K562 (cell line): ENCODE measurements at regions not wholly inside any gene's neighbourhood (a gene's known extent, or its start where the extent isn't known, plus 50 kb on each side); places are given as distances from the start of the nearest gene placed in this dataset.

ENCODE experiments used
- ATAC-seq: fragments of 200-7000 bp; cut with Tn5 transposase; 3 replicates; pipeline ENCODE4 v1.9.1; 2020; ENCODE audit warnings: moderate library complexity
- BruUV-seq: library from RNA; stranded (reverse); fragments of 400-500 nt; replicated peaks from 2 replicates; lab custom pipeline; 2021; lab: Mats Ljungman, UMichigan
- CTCF ChIA-PET: fragments of 300-600 bp; formaldehyde crosslinking; extraction: SDS; loops from one replicate; lab custom pipeline; 2021; ENCODE audit warnings: low intra/inter-chr PET ratio; lab: Yijun Ruan, JAX
- POLR2A ChIA-PET: fragments of 300-600, 350-650 bp; sonication (Branson Sonifier 250); formaldehyde crosslinking; extraction: SDS; loops from one replicate; lab custom pipeline; 2021; ENCODE audit warnings: antibody characterized with exemption, inconsistent platforms; lab: Yijun Ruan, JAX
- DNase-seq, 4 experiments: peaks; one replicate each; pipeline versions ENCODE4 v3.0.0 to v3.0.0-alpha.2; 2011 to 2018; ENCODE audit warnings: low spot score in 3 of 4, mixed read lengths in 3 of 4; ENCODE audit errors: extremely low read depth in 1 of 4
- FAIRE-seq: peaks from 2 replicates; lab custom pipeline; 2011; peaks lifted over from hg19 to GRCh38; lab: Jason Lieb, UNC
- H2AFZ ChIP-seq: 2 replicates; pipeline ENCODE4 v1.6.0; 2011; ENCODE audit warnings: low read depth, low read length, control low read depth, inconsistent platforms
- H3K27ac ChIP-seq: fragments of 200-600 bp; 3 replicates; pipeline ENCODE4 v1.8.0; 2011; ENCODE audit warnings: low read depth, mild to moderate bottlenecking, control low read depth, inconsistent platforms, low read length, moderate library complexity, mixed read lengths; ENCODE audit errors: extremely low read depth
- H3K27me3 ChIP-seq, 2 experiments: fragments of 300-600 bp in 1 of 2; 2 replicates in 1 of 2; 3 replicates in 1 of 2; pipeline versions ENCODE4 v1.6.0 to v1.8.0; 2011; ENCODE audit warnings: inconsistent platforms in 2 of 2, low read length in 2 of 2, mild to moderate bottlenecking in 1 of 2, mixed read lengths in 1 of 2, moderate library complexity in 1 of 2; ENCODE audit not compliant: control insufficient read depth in 2 of 2, insufficient read depth in 2 of 2
- H3K36me3 ChIP-seq: fragments of 300-600 bp; 3 replicates; pipeline ENCODE4 v1.8.0; 2011; ENCODE audit warnings: mild to moderate bottlenecking, low read length, inconsistent platforms; ENCODE audit not compliant: control insufficient read depth, insufficient read depth
- H3K4me1 ChIP-seq, 2 experiments: fragments of 200-600 bp in 1 of 2; replicated peaks in 1 of 2; 2 replicates in 1 of 2; 3 replicates in 1 of 2; pipeline versions ENCODE4 v1.5.1 to v1.8.0; 2011; ENCODE audit warnings: inconsistent platforms in 2 of 2, low read length in 2 of 2, mild to moderate bottlenecking in 1 of 2, mixed read lengths in 1 of 2, moderate library complexity in 1 of 2; ENCODE audit not compliant: control insufficient read depth in 2 of 2, insufficient read depth in 2 of 2
- H3K4me2 ChIP-seq: 2 replicates; pipeline ENCODE4 v1.6.1; 2011; ENCODE audit warnings: low read length, control low read depth, inconsistent platforms, mixed read lengths; ENCODE audit not compliant: insufficient read depth
- H3K4me3 ChIP-seq: fragments of 200-600 bp; sonication (generic), shearing (Covaris generic); 2 replicates; pipeline ENCODE4 v1.5.1; 2016; ENCODE audit warnings: control low read depth, inconsistent platforms
- H3K79me2 ChIP-seq: fragments of 200-600 bp; 3 replicates; pipeline ENCODE4 v1.8.0; 2011; ENCODE audit warnings: low read length, inconsistent platforms; ENCODE audit not compliant: control insufficient read depth, insufficient read depth
- H3K9ac ChIP-seq, 2 experiments: 2 replicates each; pipeline versions ENCODE4 v1.6.0 to v1.6.1; 2011; ENCODE audit warnings: low read depth in 2 of 2, low read length in 2 of 2, control low read depth in 1 of 2, inconsistent platforms in 1 of 2, mild to moderate bottlenecking in 1 of 2, mixed read lengths in 1 of 2; ENCODE audit not compliant: insufficient read depth in 1 of 2
- H3K9me1 ChIP-seq: one replicate; pipeline ENCODE4 v1.6.0; 2011; ENCODE audit warnings: inconsistent platforms, mild to moderate bottlenecking, low read length, moderate library complexity; ENCODE audit not compliant: control insufficient read depth, insufficient read depth
- H3K9me3 ChIP-seq: replicated peaks from 2 replicates; pipeline ENCODE4 v1.5.1; 2011; ENCODE audit warnings: low read depth, low read length, inconsistent platforms; ENCODE audit not compliant: control insufficient read depth, insufficient read depth
- H4K20me1 ChIP-seq: replicated peaks from 2 replicates; pipeline ENCODE4 v1.6.1; 2011; ENCODE audit warnings: low read length, inconsistent platforms, mixed read lengths; ENCODE audit not compliant: control insufficient read depth, insufficient read depth
- ARID3A ChIP-seq: IDR thresholded peaks from 2 replicates; pipeline ENCODE4 v1.6.1; 2012; ENCODE audit warnings: low read depth, low read length, improper control_type of control experiment, borderline replicate concordance
- CEBPG ChIP-seq, 3 experiments: fragments of 200-800 bp in 1 of 3; sonication (Bioruptor generic) in 1 of 3; sonication (generic) in 1 of 3; formaldehyde crosslinking in 1 of 3; IDR thresholded peaks in 2 of 3; conservative IDR thresholded peaks in 1 of 3; 2 replicates each; pipeline versions ENCODE4 v1.6.1 to v1.8.0; 2016 to 2022; ENCODE audit warnings: missing compliant biosample characterization in 2 of 3, missing genetic modification characterization in 2 of 3, mild to moderate bottlenecking in 1 of 3, missing genetic modification reagents in 1 of 3
- FOXM1 ChIP-seq, 2 experiments: fragments of 450-650 bp in 1 of 2; sonication (generic) in 1 of 2; formaldehyde crosslinking in 1 of 2; IDR thresholded peaks; 2 replicates each; pipeline versions ENCODE4 v1.6.1 to v1.9.0; 2017 to 2022; ENCODE audit warnings: low read depth in 2 of 2, mild to moderate bottlenecking in 2 of 2, missing genetic modification reagents in 1 of 2, moderate library complexity in 1 of 2
- GATAD2A ChIP-seq: fragments of 450-650 bp; IDR thresholded peaks from 2 replicates; pipeline ENCODE4 v1.6.1; 2017
- KDM1A ChIP-seq, 2 experiments: fragments of 450-650 bp; IDR thresholded peaks; 2 replicates each; pipeline ENCODE4 v1.6.1; 2016; ENCODE audit warnings: mild to moderate bottlenecking in 2 of 2
- KLF1 ChIP-seq: fragments of 450-650 bp; IDR thresholded peaks from 2 replicates; pipeline ENCODE4 v1.6.1; 2016; ENCODE audit warnings: missing genetic modification characterization, missing compliant biosample characterization
- MEIS2 ChIP-seq: fragments of 450-650 bp; IDR thresholded peaks from 2 replicates; pipeline ENCODE4 v1.6.1; 2014; ENCODE audit warnings: mild to moderate bottlenecking; ENCODE audit not compliant: partially characterized antibody
- NFE2L1 ChIP-seq: fragments of 450-650 bp; IDR thresholded peaks from 2 replicates; pipeline ENCODE4 v1.6.1; 2016; ENCODE audit warnings: missing genetic modification characterization, low read depth, mild to moderate bottlenecking, missing compliant biosample characterization, moderate library complexity, borderline replicate concordance
- SP1 ChIP-seq: sonication (generic); formaldehyde crosslinking; IDR thresholded peaks from 2 replicates; pipeline ENCODE4 v1.8.1; 2022; ENCODE audit warnings: mild to moderate bottlenecking, missing genetic modification reagents
- ZNF121 ChIP-seq: sonication (generic); formaldehyde crosslinking; conservative IDR thresholded peaks from 2 replicates; pipeline ENCODE4 v1.8.0; 2022; ENCODE audit warnings: missing genetic modification reagents
- ZNF217 ChIP-seq: sonication (generic); formaldehyde crosslinking; IDR thresholded peaks from 2 replicates; pipeline ENCODE4 v1.8.0; 2022; ENCODE audit warnings: mild to moderate bottlenecking, missing genetic modification reagents
- ZNF75A ChIP-seq: fragments of 450-650 bp; formaldehyde crosslinking; IDR thresholded peaks from 2 replicates; pipeline ENCODE4 v1.4.0; 2020; ENCODE audit warnings: mild to moderate bottlenecking
- ZNF785 ChIP-seq: fragments of 250-450 bp; sonication (Bioruptor Pico); IDR thresholded peaks from 2 replicates; pipeline ENCODE4 v1.4.0; 2020; ENCODE audit warnings: mild to moderate bottlenecking
- WGBS: fragments of 100-300 bp; shearing (Covaris generic); methylation state at CpG from one replicate; pipeline ENCODE4 v1.1.6; 2016; ENCODE audit warnings: low coverage, mixed read lengths; ENCODE audit not compliant: insufficient coverage; ENCODE audit errors: missing lambda C conversion rate; 5-methylcytosine and 5-hydroxymethylcytosine counted together
- in situ Hi-C: fragments of 300-500 bp; cut with MboI; formaldehyde crosslinking; loops from 4 replicates; pipeline ENCODE4 v1.15.0; 2018; ENCODE audit warnings: inconsistent platforms, mixed read lengths
- intact Hi-C: fragments of 100-400 bp; cut with micrococcal nuclease; formaldehyde crosslinking; loops from 2 replicates; pipeline ENCODE4 v1.14.2; 2022
- TF ChIP-seq, protein P1 (sequence below): fragments of 250-450 bp; sonication (Bioruptor Pico); IDR thresholded peaks from 2 replicates; pipeline ENCODE4 v1.4.0; 2020; ENCODE audit warnings: mild to moderate bottlenecking

DNA sequence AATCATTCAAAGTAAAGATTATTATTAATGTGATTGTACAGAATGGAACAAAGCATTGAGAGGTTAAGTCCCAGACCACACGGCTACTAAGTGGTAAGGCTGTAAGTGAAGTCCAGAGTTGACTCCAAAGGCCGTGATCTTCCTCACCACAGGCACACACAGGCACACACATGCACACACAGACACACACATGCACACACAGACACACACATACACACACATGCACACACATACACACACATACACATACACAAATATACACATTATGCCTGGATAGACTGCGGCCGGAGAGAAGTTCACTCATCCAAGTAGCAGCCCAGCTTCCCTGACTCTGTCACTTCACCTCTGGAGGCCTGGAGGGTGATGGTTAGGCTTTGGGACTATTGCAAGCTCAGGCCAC is 121.9 kb downstream of the HLX start:
- no peak for FAIRE-seq

DNA sequence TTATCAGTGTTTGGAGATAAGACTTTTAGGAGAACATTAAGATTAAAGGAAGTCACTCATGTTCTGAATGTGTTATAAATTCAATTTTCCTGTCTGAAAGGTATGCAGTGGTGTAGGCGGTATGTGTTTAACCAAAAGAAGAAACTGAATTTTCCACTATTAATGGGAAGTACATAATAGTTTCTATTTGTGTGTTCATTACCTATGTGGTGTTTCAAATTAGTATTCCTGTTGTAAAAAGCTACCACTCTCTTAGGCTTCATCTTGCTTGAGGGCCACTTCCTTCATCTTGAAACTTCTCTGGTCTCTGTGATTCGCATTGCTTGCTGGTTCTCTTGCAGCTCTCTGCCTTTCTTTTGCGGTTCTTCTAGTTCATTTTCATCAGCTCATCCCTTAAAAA is 123.4 kb downstream of the HLX start:
- Histone ChIP-seq H3K36me3 (no peaks in the 10 kb centered on the region), H3K9me3 (no peaks in the 10 kb centered on the region; the same call in 1 of the 2 replicates), H3K79me2 (no peaks in the 10 kb centered on the region), H3K27me3 (no peaks in the 10 kb centered on the region), H3K9me1 (no peaks in the 10 kb centered on the region), H3K27ac (no peak overlapping the region), H2AFZ (no peak overlapping the region), H3K9ac (no peak overlapping the region), H4K20me1 (no peaks in the 10 kb centered on the region), H3K4me2 (no peak overlapping the region), H3K4me3 (no peak overlapping the region), H3K4me1 (no peaks in the 10 kb centered on the region)
- 22% methylated on average over 3 of the region's 3 CpGs for WGBS
- ChIA-PET POLR2A (interaction anchor here (1.0 to 1.1 kb wide), 2 partner anchors 10 to 91 kb away, joined by 3 read pairs; no protein-coding TSS in a partner anchor), CTCF (no interaction called here)
- intact Hi-C loops (no loop called here), in situ Hi-C loops (no loop called here)
- FAIRE-seq (no peak), DNase-seq (no peak), ATAC-seq (no peak)
- no TSS peak for BruUV-seq
- TF ChIP-seq ZNF75A (CRISPR knock-in tag) = no peak
- TF ChIP-seq ARID3A = no peak
- TF ChIP-seq, protein P1, sequence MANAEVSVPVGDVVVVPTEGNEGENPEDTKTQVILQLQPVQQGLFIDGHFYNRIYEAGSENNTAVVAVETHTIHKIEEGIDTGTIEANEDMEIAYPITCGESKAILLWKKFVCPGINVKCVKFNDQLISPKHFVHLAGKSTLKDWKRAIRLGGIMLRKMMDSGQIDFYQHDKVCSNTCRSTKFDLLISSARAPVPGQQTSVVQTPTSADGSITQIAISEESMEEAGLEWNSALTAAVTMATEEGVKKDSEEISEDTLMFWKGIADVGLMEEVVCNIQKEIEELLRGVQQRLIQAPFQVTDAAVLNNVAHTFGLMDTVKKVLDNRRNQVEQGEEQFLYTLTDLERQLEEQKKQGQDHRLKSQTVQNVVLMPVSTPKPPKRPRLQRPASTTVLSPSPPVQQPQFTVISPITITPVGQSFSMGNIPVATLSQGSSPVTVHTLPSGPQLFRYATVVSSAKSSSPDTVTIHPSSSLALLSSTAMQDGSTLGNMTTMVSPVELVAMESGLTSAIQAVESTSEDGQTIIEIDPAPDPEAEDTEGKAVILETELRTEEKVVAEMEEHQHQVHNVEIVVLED (CRISPR knock-in tag) = no peak
- TF ChIP-seq NFE2L1 (tag) = no peak
- no peak for TF ChIP-seq SP1 (CRISPR knock-in tag)
- no peak for TF ChIP-seq KDM1A (IDR thresholded peaks at IDR 0.05)
- no peak for TF ChIP-seq CEBPG (CRISPR knock-in tag; IDR thresholded peaks at IDR 0.05)
- no peak for TF ChIP-seq CEBPG (tag; conservative IDR thresholded peaks at IDR 0.05 in 1 of 2, IDR thresholded peaks at IDR 0.05 in 1 of 2)
- no peak for TF ChIP-seq FOXM1 (IDR thresholded peaks at IDR 0.05; ENCODE audit: low read depth)
- no peak for TF ChIP-seq FOXM1 (CRISPR knock-in tag; IDR thresholded peaks at IDR 0.05; ENCODE audit: low read depth)
- TF ChIP-seq ZNF785 (CRISPR knock-in tag) = no peak

More for the DNA sequence above, 121.9 kb downstream of the HLX start:
- no peaks in the 10 kb centered on the region for H3K36me3 ChIP-seq
- H3K27me3 ChIP-seq = no peaks in the 10 kb centered on the region
- DNase-seq (no peak), ATAC-seq (no peak)
- H4K20me1 ChIP-seq = no peaks in the 10 kb centered on the region
- BruUV-seq = no TSS peak
- TF ChIP-seq KLF1 (tag) (no peak), ZNF121 (CRISPR knock-in tag) (no peak), MEIS2 (no peak), ZNF75A (CRISPR knock-in tag) (no peak), GATAD2A (no peak), ZNF217 (no peak)
- CTCF ChIA-PET = no interaction called here
- no peak overlapping the region for H3K9ac ChIP-seq
- no peaks in the 10 kb centered on the region; the same call in 1 of the 2 replicates for H3K9me3 ChIP-seq
- H3K4me3 ChIP-seq = no peak overlapping the region
- 19% methylated on average over 4 of the region's 4 CpGs for WGBS
- intact Hi-C loops = no loop called here
- H3K4me1 ChIP-seq = no peaks in the 10 kb centered on the region
- H3K27ac ChIP-seq = no peak overlapping the region
- H2AFZ ChIP-seq = no peak overlapping the region
- no peaks in the 10 kb centered on the region for H3K9me1 ChIP-seq
- no peaks in the 10 kb centered on the region for H3K79me2 ChIP-seq
- POLR2A ChIA-PET = no interaction called here
- in situ Hi-C loops = no loop called here
- no peak overlapping the region for H3K4me2 ChIP-seq
